ENCODE measurements at regions not wholly inside any gene's neighbourhood (a gene's known extent, or its start where the extent isn't known, plus 50 kb on each side); places are given as distances from the start of the nearest gene placed in this dataset.

- Histone ChIP-seq H3K27me3 (replicated peaks in 1 of 2; ENCODE audit: control insufficient read depth in 2 of 2, extremely low read depth in 1 of 2, insufficient read depth in 2 of 2, low read length in 1 of 2) (no peaks in the 10 kb centered on the region), H3K36me3 (ENCODE audit: control insufficient read depth in 2 of 2, extremely low read depth in 1 of 2, insufficient read depth in 1 of 2, low read length in 1 of 2) (no peaks in the 10 kb centered on the region), H3K4me1 (ENCODE audit: control insufficient read depth in 1 of 2, extremely low read depth in 1 of 2, insufficient read depth in 2 of 2, low read length in 2 of 2) (no peaks in the 10 kb centered on the region), H3K27ac (ENCODE audit: low read length) (no peak overlapping the region), H3K4me3 (ENCODE audit: control insufficient read depth in 1 of 2, extremely low read depth in 1 of 2, low read length in 1 of 2) (no peak overlapping the region), H3K9me3 (no peaks in the 10 kb centered on the region)
- no peaks in the 10 kb centered on the region for H3K36me3 Mint-ChIP-seq
- DNase-seq = no peak
- CTCF ChIA-PET = no interaction called here
- H3K27ac Mint-ChIP-seq = no peak overlapping the region
- H3K9me3 Mint-ChIP-seq = peaks cover 0 to 10% (median 10%) of the 10 kb centered on the region in 3 donors
- H3K4me3 Mint-ChIP-seq = no peak overlapping the region
- H3K4me1 Mint-ChIP-seq = no peaks in the 10 kb centered on the region
- POLR2A ChIA-PET = no interaction called here
- no peaks in the 10 kb centered on the region for H3K27me3 Mint-ChIP-seq
- ATAC-seq (replicated peaks in 1 of 4) = no peak
- no CpG with 5 or more reads among the region's 3 CpGs for WGBS (ENCODE audit: insufficient coverage)
Observed at GRCh38 chr14:42047421-42048055, 440.9 kb downstream of the LRFN5 start.

GRCh38 chr14:42045383-42045782 lies 438.7 kb downstream of the LRFN5 start:
- ATAC-seq (replicated peaks in 1 of 4) = no peak
- H3K4me3 ChIP-seq (ENCODE audit: control insufficient read depth in 1 of 2, extremely low read depth in 1 of 2, low read length in 1 of 2) = no peak overlapping the region
- H3K4me3 Mint-ChIP-seq = no peak overlapping the region
- no peaks in the 10 kb centered on the region for H3K27me3 Mint-ChIP-seq
- POLR2A ChIA-PET = no interaction called here
- no peak overlapping the region for H3K27ac ChIP-seq (ENCODE audit: low read length)
- H3K9me3 Mint-ChIP-seq = peaks cover 0 to 10% (median 10%) of the 10 kb centered on the region in 3 donors
- no peaks in the 10 kb centered on the region for H3K27me3 ChIP-seq (replicated peaks in 1 of 2; ENCODE audit: control insufficient read depth in 2 of 2, extremely low read depth in 1 of 2, insufficient read depth in 2 of 2, low read length in 1 of 2)
- no peak for DNase-seq
- CTCF ChIA-PET = no interaction called here
- H3K9me3 ChIP-seq = no peaks in the 10 kb centered on the region
- no peak overlapping the region for H3K27ac Mint-ChIP-seq
- no peaks in the 10 kb centered on the region for H3K4me1 Mint-ChIP-seq
- no peaks in the 10 kb centered on the region for H3K36me3 Mint-ChIP-seq
- H3K4me1 ChIP-seq (ENCODE audit: control insufficient read depth in 1 of 2, extremely low read depth in 1 of 2, insufficient read depth in 2 of 2, low read length in 2 of 2) = no peaks in the 10 kb centered on the region
- H3K36me3 ChIP-seq (ENCODE audit: control insufficient read depth in 2 of 2, extremely low read depth in 1 of 2, insufficient read depth in 1 of 2, low read length in 1 of 2) = no peaks in the 10 kb centered on the region
- WGBS (ENCODE audit: insufficient coverage) = 85% methylated on average over 2 of the region's 3 CpGs

- no CpG with 5 or more reads among the region's 2 CpGs for WGBS (ENCODE audit: insufficient coverage)
- Histone ChIP-seq H3K36me3 (ENCODE audit: control insufficient read depth in 2 of 2, extremely low read depth in 1 of 2, insufficient read depth in 1 of 2, low read length in 1 of 2) (no peaks in the 10 kb centered on the region), H3K4me3 (ENCODE audit: control insufficient read depth in 1 of 2, extremely low read depth in 1 of 2, low read length in 1 of 2) (no peak overlapping the region), H3K9me3 (no peaks in the 10 kb centered on the region), H3K27ac (ENCODE audit: low read length) (no peak overlapping the region), H3K4me1 (ENCODE audit: control insufficient read depth in 1 of 2, extremely low read depth in 1 of 2, insufficient read depth in 2 of 2, low read length in 2 of 2) (no peaks in the 10 kb centered on the region), H3K27me3 (replicated peaks in 1 of 2; ENCODE audit: control insufficient read depth in 2 of 2, extremely low read depth in 1 of 2, insufficient read depth in 2 of 2, low read length in 1 of 2) (no peaks in the 10 kb centered on the region)
- no peak overlapping the region for H3K27ac Mint-ChIP-seq
- DNase-seq = no peak
- H3K4me1 Mint-ChIP-seq = no peaks in the 10 kb centered on the region
- ATAC-seq (replicated peaks in 1 of 4) = no peak
- no peak overlapping the region for H3K4me3 Mint-ChIP-seq
- ChIA-PET POLR2A (no interaction called here), CTCF (no interaction called here)
- H3K9me3 Mint-ChIP-seq = peaks cover 6 to 20% (median 17%) of the 10 kb centered on the region in 3 donors
- no peaks in the 10 kb centered on the region for H3K27me3 Mint-ChIP-seq
- H3K36me3 Mint-ChIP-seq = no peaks in the 10 kb centered on the region
Observed at GRCh38 chr14:42028607-42029006, 421.9 kb downstream of the LRFN5 start.

GRCh38 chr14:42027271-42027670 lies 420.6 kb downstream of the LRFN5 start:
- Mint-ChIP-seq H3K27me3 (no peaks in the 10 kb centered on the region), H3K4me3 (no peak overlapping the region), H3K36me3 (no peaks in the 10 kb centered on the region), H3K4me1 (no peaks in the 10 kb centered on the region), H3K27ac (no peak overlapping the region), H3K9me3 (peaks cover 6 to 21% (median 17%) of the 10 kb centered on the region in 3 donors)
- ATAC-seq (replicated peaks in 1 of 4) (no peak), DNase-seq (no peak)
- ChIA-PET POLR2A (no interaction called here), CTCF (no interaction called here)
- no peak overlapping the region for H3K27ac ChIP-seq (ENCODE audit: low read length)
- WGBS (ENCODE audit: insufficient coverage) = no CpG with 5 or more reads among the region's 3 CpGs
- no peak overlapping the region for H3K4me3 ChIP-seq (ENCODE audit: control insufficient read depth in 1 of 2, extremely low read depth in 1 of 2, low read length in 1 of 2)
- peaks cover 2% of the 10 kb centered on the region for H3K9me3 ChIP-seq
- H3K4me1 ChIP-seq (ENCODE audit: control insufficient read depth in 1 of 2, extremely low read depth in 1 of 2, insufficient read depth in 2 of 2, low read length in 2 of 2) = no peaks in the 10 kb centered on the region
- H3K27me3 ChIP-seq (replicated peaks in 1 of 2; ENCODE audit: control insufficient read depth in 2 of 2, extremely low read depth in 1 of 2, insufficient read depth in 2 of 2, low read length in 1 of 2) = no peaks in the 10 kb centered on the region
- no peaks in the 10 kb centered on the region for H3K36me3 ChIP-seq (ENCODE audit: control insufficient read depth in 2 of 2, extremely low read depth in 1 of 2, insufficient read depth in 1 of 2, low read length in 1 of 2)

DNA sequence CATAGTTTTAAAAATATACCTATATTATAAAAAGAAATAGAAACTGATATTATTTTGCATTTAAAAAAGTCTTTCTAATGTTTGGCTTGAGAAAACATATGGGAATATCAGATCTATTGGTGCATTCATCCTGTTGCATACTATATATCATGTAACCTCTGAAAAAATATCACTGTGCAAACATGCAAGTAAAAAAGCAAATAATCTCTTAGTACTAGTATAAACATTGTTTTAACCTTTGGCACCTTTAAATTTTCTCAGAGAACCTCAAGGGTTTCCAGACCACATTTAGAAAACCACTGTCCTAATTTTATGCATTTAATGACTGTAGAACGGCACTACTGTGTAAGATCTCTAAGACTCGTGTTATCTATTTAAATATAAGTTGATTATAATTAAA lies 416.8 kb downstream of the LRFN5 start:
- CTCF ChIA-PET = no interaction called here
- H3K9me3 Mint-ChIP-seq = peaks cover 15 to 37% (median 22%) of the 10 kb centered on the region in 3 donors

DNA sequence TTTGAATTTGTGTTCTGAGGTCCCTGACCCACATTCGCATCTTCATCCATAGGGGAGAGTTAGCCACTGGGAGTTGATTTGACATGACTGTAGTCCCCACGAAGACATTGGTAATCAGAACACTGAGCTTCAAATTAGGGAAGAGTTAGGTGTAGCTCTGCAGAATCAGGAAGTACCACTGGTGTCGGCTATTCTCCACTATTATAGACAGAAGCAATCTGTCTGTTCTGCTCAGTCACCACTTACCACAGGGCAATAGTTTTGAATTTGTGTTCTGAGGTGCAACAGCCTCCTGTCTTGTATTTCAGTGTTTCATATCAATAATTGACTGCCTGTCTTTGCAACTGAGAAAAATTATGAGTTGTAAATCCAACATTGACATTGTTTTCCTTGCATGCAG lies 407.6 kb downstream of the LRFN5 start:
- Mint-ChIP-seq H3K36me3 (no peaks in the 10 kb centered on the region), H3K9me3 (peaks cover 2 to 15% (median 14%) of the 10 kb centered on the region in 3 donors), H3K27ac (no peak overlapping the region), H3K4me3 (no peak overlapping the region), H3K27me3 (no peaks in the 10 kb centered on the region), H3K4me1 (no peaks in the 10 kb centered on the region)
- no peaks in the 10 kb centered on the region for H3K4me1 ChIP-seq (ENCODE audit: control insufficient read depth in 1 of 2, extremely low read depth in 1 of 2, insufficient read depth in 2 of 2, low read length in 2 of 2)
- no CpG with 5 or more reads among the region's 3 CpGs for WGBS (ENCODE audit: insufficient coverage)
- H3K4me3 ChIP-seq (ENCODE audit: control insufficient read depth in 1 of 2, extremely low read depth in 1 of 2, low read length in 1 of 2) = no peak overlapping the region
- H3K36me3 ChIP-seq (ENCODE audit: control insufficient read depth in 2 of 2, extremely low read depth in 1 of 2, insufficient read depth in 1 of 2, low read length in 1 of 2) = no peaks in the 10 kb centered on the region
- no peak overlapping the region for H3K27ac ChIP-seq (ENCODE audit: low read length)
- ATAC-seq (replicated peaks in 1 of 4) (no peak), DNase-seq (no peak)
- CTCF ChIA-PET = no interaction called here
- H3K27me3 ChIP-seq (replicated peaks in 1 of 2; ENCODE audit: control insufficient read depth in 2 of 2, extremely low read depth in 1 of 2, insufficient read depth in 2 of 2, low read length in 1 of 2) = no peaks in the 10 kb centered on the region
- no peaks in the 10 kb centered on the region for H3K9me3 ChIP-seq
- POLR2A ChIA-PET = no interaction called here

More for the DNA sequence above, 416.8 kb downstream of the LRFN5 start:
- Histone ChIP-seq H3K27ac (ENCODE audit: low read length) (no peak overlapping the region), H3K4me3 (ENCODE audit: control insufficient read depth in 1 of 2, extremely low read depth in 1 of 2, low read length in 1 of 2) (no peak overlapping the region), H3K9me3 (peaks cover 2% of the 10 kb centered on the region), H3K36me3 (ENCODE audit: control insufficient read depth in 2 of 2, extremely low read depth in 1 of 2, insufficient read depth in 1 of 2, low read length in 1 of 2) (no peaks in the 10 kb centered on the region), H3K27me3 (replicated peaks in 1 of 2; ENCODE audit: control insufficient read depth in 2 of 2, extremely low read depth in 1 of 2, insufficient read depth in 2 of 2, low read length in 1 of 2) (no peaks in the 10 kb centered on the region), H3K4me1 (ENCODE audit: control insufficient read depth in 1 of 2, extremely low read depth in 1 of 2, insufficient read depth in 2 of 2, low read length in 2 of 2) (no peaks in the 10 kb centered on the region)
- H3K36me3 Mint-ChIP-seq = no peaks in the 10 kb centered on the region
- DNase-seq (no peak), ATAC-seq (replicated peaks in 1 of 4) (no peak)
- H3K4me1 Mint-ChIP-seq = no peaks in the 10 kb centered on the region
- no peak overlapping the region for H3K27ac Mint-ChIP-seq
- H3K4me3 Mint-ChIP-seq = no peak overlapping the region
- POLR2A ChIA-PET = no interaction called here
- WGBS (ENCODE audit: insufficient coverage) = no CpG with 5 or more reads among the region's 2 CpGs
- no peaks in the 10 kb centered on the region for H3K27me3 Mint-ChIP-seq

DNA sequence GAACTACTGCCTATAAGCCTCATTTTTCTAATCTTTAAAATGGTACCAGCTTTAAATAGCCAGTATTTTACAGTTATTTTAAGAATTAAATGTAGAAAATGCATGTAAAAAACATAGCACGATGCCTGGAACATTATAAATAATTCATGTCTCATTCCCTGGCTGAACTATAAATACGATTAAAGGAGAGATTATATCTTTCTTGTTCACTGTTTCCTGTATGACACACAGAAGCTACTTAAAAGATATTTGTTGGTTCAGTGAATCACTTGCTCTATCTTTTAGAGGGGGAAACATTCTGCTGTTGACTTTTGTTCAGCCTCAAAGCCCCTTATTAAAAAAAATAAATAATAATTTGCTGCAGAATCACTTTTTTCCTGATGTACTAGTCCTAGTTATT lies 406.9 kb downstream of the LRFN5 start:
- H3K27me3 ChIP-seq (replicated peaks in 1 of 2; ENCODE audit: control insufficient read depth in 2 of 2, extremely low read depth in 1 of 2, insufficient read depth in 2 of 2, low read length in 1 of 2) = no peaks in the 10 kb centered on the region
- Mint-ChIP-seq H3K4me3 (no peak overlapping the region), H3K27ac (no peak overlapping the region), H3K36me3 (no peaks in the 10 kb centered on the region), H3K4me1 (no peaks in the 10 kb centered on the region), H3K9me3 (peaks cover 2 to 9% (median 8%) of the 10 kb centered on the region in 3 donors), H3K27me3 (no peaks in the 10 kb centered on the region)
- H3K9me3 ChIP-seq = no peaks in the 10 kb centered on the region
- H3K27ac ChIP-seq (ENCODE audit: low read length) = no peak overlapping the region
- no CpG with 5 or more reads among the region's 2 CpGs for WGBS (ENCODE audit: insufficient coverage)
- DNase-seq = no peak
- POLR2A ChIA-PET = no interaction called here
- no peaks in the 10 kb centered on the region for H3K36me3 ChIP-seq (ENCODE audit: control insufficient read depth in 2 of 2, extremely low read depth in 1 of 2, insufficient read depth in 1 of 2, low read length in 1 of 2)
- CTCF ChIA-PET = no interaction called here
- H3K4me1 ChIP-seq (ENCODE audit: control insufficient read depth in 1 of 2, extremely low read depth in 1 of 2, insufficient read depth in 2 of 2, low read length in 2 of 2) = no peaks in the 10 kb centered on the region
- H3K4me3 ChIP-seq (ENCODE audit: control insufficient read depth in 1 of 2, extremely low read depth in 1 of 2, low read length in 1 of 2) = no peak overlapping the region
- no peak for ATAC-seq (replicated peaks in 1 of 4)
